Activated naive CD8-positive, alpha-beta T cell treated with anti-CD3 and anti-CD28 coated beads, Interleukin-2, amount 10 ng/mL, durations not matched to agents 7 days and 5 days (primary cell): ENCODE measurements at regions not wholly inside any gene's neighbourhood (a gene's known extent, or its start where the extent isn't known, plus 50 kb on each side); places are given as distances from the start of the nearest gene placed in this dataset.

Source experiments
- ATAC-seq: fragments of 150-1000 bp; cut with Tn5 transposase; one replicate; pipeline ENCODE4 v1.10.0; 2021; ENCODE audit warnings: low read depth, moderate library complexity
- POLR2A ChIA-PET: fragments of 350-600 bp; sonication (Branson Sonifier 250); formaldehyde crosslinking; loops from one replicate; lab custom pipeline; 2021; ENCODE audit warnings: antibody characterized with exemption; lab: Charles Lee
- DNase-seq: peaks from one replicate; pipeline ENCODE4 v3.0.0; 2021
- H3K27ac Mint-ChIP-seq: one replicate; pipeline ENCODE4 v1.8.0; 2022; ENCODE audit warnings: mild to moderate bottlenecking, mixed read lengths
- H3K27me3 Mint-ChIP-seq: one replicate; pipeline ENCODE4 v1.8.0; 2022; ENCODE audit warnings: mild to moderate bottlenecking, moderate library complexity, mixed read lengths
- H3K36me3 Mint-ChIP-seq: one replicate; pipeline ENCODE4 v1.8.0; 2021; ENCODE audit warnings: mild to moderate bottlenecking, mixed read lengths
- H3K4me1 Mint-ChIP-seq: one replicate; pipeline ENCODE4 v1.8.0; 2021; ENCODE audit warnings: mixed read lengths
- H3K4me3 Mint-ChIP-seq: one replicate; pipeline ENCODE4 v1.8.0; 2022; ENCODE audit warnings: mild to moderate bottlenecking, moderate library complexity, mixed read lengths
- H3K9me3 Mint-ChIP-seq: one replicate; pipeline ENCODE4 v1.8.0; 2021; ENCODE audit warnings: mixed read lengths

DNA sequence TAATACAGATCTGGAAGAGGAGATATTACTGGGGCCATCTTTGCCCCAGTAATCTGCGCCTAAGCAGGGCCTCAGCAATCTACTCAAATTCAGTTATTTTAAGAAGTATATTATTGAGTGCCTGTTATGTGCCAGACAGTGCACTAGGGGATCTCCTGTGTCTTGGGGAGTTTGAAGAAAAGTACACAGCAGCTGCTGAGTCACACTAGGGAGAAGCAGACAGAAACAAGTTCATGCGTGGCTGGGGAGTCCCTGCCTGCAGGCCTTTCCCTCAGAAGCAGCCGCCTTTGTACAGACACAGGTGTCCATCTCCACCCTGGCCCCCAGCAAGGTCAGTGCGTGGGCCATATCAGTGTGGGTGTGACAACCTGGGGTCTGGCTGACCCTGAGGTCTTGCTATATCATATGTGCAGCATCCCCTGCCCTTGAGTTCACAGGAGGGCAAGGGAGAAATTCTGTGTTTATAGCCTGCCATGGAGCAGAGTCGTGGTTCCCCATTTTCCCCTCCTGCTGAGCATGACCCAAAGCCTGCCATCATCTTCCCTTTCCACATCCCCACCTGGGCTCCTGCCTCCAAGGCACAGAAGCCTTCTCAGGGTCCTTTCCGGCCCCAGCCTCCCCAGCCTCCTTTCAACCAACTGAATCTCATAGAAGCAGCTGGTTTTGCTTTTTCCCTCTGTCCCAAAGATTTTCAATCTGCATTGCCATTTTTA is 229.9 kb upstream of the SDK2 start:
- Mint-ChIP-seq H3K27me3 (no peaks in the 10 kb centered on the region), H3K27ac (no peak overlapping the region), H3K9me3 (no peaks in the 10 kb centered on the region), H3K4me1 (no peaks in the 10 kb centered on the region), H3K4me3 (no peak overlapping the region), H3K36me3 (no peaks in the 10 kb centered on the region)
- ATAC-seq = no peak
- POLR2A ChIA-PET = no interaction called here
- no peak for DNase-seq

DNA sequence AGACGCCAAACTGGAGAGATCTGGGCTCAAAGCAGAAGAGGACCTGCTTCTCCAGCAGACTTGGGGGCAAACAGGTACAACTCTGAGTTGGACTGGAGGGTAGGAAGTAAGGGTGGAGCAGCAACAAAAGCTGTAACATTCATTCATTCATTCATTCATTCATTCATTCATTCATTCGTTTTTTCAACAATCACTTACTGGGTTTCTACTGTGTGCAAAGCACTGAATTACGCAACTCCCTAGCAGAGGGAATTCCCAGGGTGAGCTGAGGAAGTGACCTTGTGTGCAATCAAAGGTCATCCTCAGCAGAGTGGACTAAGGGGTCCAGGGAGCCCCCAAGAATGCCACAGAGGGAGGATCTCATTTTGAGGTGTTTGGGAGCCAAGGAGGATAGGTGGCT is 231.1 kb upstream of the SDK2 start:
- Mint-ChIP-seq H3K9me3 (no peaks in the 10 kb centered on the region), H3K27me3 (no peaks in the 10 kb centered on the region), H3K4me3 (no peak overlapping the region), H3K4me1 (no peaks in the 10 kb centered on the region), H3K27ac (no peak overlapping the region), H3K36me3 (no peaks in the 10 kb centered on the region)
- ATAC-seq (no peak), DNase-seq (no peak)
- POLR2A ChIA-PET = no interaction called here

DNA sequence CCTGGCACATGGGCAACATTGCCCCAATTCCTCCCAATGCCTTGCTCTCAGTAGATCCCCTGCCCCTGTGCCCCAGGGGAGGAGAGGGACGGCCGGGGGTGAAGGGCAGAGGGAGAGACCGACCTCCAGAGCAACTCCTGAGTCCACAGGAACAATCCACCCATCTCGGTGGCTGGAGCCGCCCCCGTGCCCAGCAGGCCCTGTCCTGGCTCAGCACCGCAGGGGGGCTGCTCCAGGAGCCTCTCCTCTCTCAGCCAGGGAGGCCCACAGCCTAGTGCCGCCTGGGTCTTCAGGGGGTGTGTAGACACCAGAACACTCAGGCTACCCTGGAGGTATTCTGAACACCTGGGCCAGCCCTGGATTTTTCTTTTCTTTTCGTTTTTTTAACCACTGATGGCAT is 233.7 kb upstream of the SDK2 start:
- Mint-ChIP-seq H3K4me1 (no peaks in the 10 kb centered on the region), H3K9me3 (no peaks in the 10 kb centered on the region), H3K27me3 (peaks cover 2% of the 10 kb centered on the region), H3K27ac (no peak overlapping the region), H3K36me3 (no peaks in the 10 kb centered on the region), H3K4me3 (no peak overlapping the region)
- DNase-seq = no peak
- no peak for ATAC-seq
- POLR2A ChIA-PET = no interaction called here

DNA sequence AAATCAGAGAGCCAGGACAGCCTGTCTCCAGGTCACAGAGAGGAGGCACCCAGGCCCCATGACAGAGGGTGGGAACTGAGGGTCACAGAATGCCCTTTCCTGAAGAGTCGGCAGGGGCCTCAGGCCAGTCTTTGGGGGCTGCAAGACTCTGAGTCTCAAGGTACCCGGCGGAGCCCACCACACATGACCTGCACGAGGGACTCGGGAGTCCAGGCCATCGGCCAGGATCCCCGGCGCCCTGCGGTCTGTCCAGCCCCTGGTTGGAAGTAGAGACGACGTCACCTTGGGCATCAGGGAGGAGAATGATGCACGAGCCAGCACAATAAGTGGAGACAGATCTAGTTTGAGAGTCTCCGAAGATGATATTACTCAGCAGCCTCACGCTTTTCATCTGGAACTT is 234.7 kb upstream of the SDK2 start:
- Mint-ChIP-seq H3K27ac (no peak overlapping the region), H3K27me3 (peaks cover 2% of the 10 kb centered on the region), H3K4me3 (no peak overlapping the region), H3K9me3 (no peaks in the 10 kb centered on the region), H3K36me3 (no peaks in the 10 kb centered on the region), H3K4me1 (no peaks in the 10 kb centered on the region)
- POLR2A ChIA-PET = no interaction called here
- no peak for ATAC-seq
- DNase-seq = no peak

DNA sequence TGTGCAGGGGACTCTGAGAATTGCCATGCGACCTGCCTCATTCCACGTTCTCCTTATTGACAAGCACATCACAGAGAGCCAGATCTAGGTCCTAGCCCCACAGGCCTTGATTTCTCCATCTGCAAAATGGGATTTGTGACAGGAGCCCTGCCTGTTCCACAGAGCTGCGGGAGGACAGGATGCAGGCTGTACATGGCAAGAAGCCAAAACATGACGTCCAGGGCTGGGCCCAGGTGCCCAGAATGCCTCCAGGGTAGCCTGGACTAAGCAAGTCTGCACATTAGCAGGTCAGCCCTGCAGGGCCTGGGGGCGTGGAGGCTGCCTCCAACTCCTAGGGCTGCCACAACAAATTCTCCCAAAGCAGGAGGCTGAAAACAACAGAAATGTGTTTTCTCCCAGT is 235.7 kb upstream of the SDK2 start:
- DNase-seq (no peak), ATAC-seq (no peak)
- no peak overlapping the region for H3K4me3 Mint-ChIP-seq
- no peaks in the 10 kb centered on the region for H3K4me1 Mint-ChIP-seq
- no peaks in the 10 kb centered on the region for H3K9me3 Mint-ChIP-seq
- H3K36me3 Mint-ChIP-seq = no peaks in the 10 kb centered on the region
- POLR2A ChIA-PET = no interaction called here
- no peak overlapping the region for H3K27ac Mint-ChIP-seq
- peaks cover 5% of the 10 kb centered on the region for H3K27me3 Mint-ChIP-seq

DNA sequence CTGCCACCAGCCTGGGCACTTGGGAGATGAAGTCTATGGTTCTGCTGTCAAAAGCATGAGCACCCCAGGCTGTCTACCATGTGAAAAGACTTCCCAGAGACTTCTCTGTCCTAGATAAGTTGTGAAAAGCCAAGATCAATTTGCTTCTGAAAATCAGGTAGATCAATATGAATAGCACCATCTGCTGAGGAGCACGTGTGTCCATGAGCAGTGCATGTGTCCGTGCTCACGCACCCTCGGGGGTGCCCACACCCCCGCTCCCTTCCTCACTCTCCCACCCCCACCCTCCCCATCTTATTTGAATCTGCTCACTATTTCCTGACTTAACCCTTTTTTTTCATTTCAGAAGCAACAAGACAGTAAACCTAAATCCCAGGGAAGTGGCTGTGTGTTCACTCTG is 238.3 kb upstream of the SDK2 start:
- DNase-seq = no peak
- Mint-ChIP-seq H3K4me1 (no peaks in the 10 kb centered on the region), H3K36me3 (no peaks in the 10 kb centered on the region), H3K4me3 (no peak overlapping the region), H3K27ac (no peak overlapping the region), H3K27me3 (peaks cover 5% of the 10 kb centered on the region), H3K9me3 (no peaks in the 10 kb centered on the region)
- no peak for ATAC-seq
- POLR2A ChIA-PET = no interaction called here

DNA sequence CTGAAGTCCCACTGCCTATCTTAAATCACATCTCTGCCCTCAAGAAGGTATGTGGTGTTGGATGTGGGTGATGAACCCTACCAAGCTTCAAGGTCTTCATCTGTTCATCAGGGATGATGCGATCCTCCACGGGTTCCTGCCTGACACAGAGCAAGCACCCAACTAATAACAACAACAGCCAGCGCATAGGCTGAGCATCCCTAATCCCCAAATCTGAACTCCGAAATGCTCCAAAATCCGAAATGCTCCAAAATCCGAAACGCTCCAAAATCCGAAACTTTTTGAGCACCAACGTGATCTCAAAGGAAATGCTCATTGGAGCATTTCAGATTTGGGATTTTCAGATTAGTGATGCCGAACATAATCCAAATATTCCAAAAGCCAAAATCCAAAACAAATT is 238.9 kb upstream of the SDK2 start:
- Mint-ChIP-seq H3K27me3 (peaks cover 5% of the 10 kb centered on the region), H3K9me3 (no peaks in the 10 kb centered on the region), H3K4me3 (no peak overlapping the region), H3K36me3 (no peaks in the 10 kb centered on the region), H3K27ac (no peak overlapping the region), H3K4me1 (no peaks in the 10 kb centered on the region)
- ATAC-seq = no peak
- no peak for DNase-seq
- POLR2A ChIA-PET = no interaction called here

DNA sequence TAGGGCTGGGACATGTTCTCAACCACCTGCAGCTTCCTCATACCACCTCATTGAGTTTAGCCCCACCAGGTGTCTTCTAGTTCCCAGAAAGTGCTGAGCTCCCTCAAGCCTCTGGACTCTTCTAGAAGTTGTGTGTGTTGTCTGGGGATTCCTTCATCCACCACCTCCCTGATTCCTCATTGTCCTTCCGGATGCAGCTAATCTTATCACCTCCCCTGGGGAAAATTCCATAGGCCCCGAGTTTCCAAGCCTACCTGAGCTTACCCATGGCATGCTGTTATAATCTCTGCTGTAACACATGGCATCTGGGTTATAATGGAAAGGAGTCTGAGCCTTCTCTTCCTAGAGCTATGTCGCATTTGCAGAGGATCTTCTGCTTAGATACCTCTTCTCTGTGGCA is 243.5 kb upstream of the SDK2 start:
- Mint-ChIP-seq H3K4me3 (no peak overlapping the region), H3K9me3 (no peaks in the 10 kb centered on the region), H3K36me3 (no peaks in the 10 kb centered on the region), H3K4me1 (no peaks in the 10 kb centered on the region), H3K27me3 (peaks cover 3% of the 10 kb centered on the region), H3K27ac (no peak overlapping the region)
- no peak for DNase-seq
- no peak for ATAC-seq
- POLR2A ChIA-PET = no interaction called here

DNA sequence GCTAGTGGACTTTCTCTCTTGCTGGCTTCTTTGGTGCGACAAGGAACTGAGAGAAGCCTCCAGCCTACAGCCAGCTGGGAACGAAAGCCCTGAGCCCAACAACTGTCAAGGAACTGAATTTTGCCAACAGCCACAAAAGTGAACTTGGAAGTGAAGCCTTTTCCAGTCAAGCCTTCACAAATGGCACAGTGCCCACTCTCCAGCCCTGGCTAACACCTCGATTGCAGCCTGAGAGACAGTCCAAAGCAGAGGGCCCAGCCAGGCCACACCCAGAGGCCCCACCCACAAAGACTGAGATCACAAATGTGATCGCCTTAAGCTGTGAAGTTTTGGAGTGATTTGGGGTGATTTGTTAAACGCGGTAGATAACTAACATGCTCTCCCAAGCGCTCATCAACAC is 244.6 kb upstream of the SDK2 start:
- H3K4me1 Mint-ChIP-seq = no peaks in the 10 kb centered on the region
- H3K27me3 Mint-ChIP-seq = peaks cover 12% of the 10 kb centered on the region
- H3K27ac Mint-ChIP-seq = no peak overlapping the region
- POLR2A ChIA-PET = no interaction called here
- no peak for DNase-seq
- H3K36me3 Mint-ChIP-seq = no peaks in the 10 kb centered on the region
- H3K9me3 Mint-ChIP-seq = no peaks in the 10 kb centered on the region
- no peak for ATAC-seq
- H3K4me3 Mint-ChIP-seq = no peak overlapping the region

DNA sequence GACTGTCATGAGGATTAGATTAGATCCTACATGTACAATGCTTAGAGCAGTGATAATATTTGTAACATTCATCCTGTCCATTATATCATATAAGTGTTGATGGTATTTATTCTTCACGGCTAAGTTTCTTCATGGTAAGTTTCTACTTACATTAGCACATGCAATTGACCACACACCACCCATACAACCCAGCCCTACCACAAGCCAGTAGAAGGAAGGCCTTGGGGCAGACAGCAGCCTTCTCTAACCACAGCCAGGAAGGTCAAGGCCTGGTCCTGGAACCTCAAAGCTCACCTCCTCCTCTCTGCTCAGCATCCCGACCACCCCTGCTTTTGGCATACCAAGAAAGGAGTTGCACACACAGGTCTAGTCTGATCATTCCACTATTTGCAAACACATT is 245.2 kb upstream of the SDK2 start:
- Mint-ChIP-seq H3K36me3 (no peaks in the 10 kb centered on the region), H3K4me1 (no peaks in the 10 kb centered on the region), H3K27ac (no peak overlapping the region), H3K4me3 (no peak overlapping the region), H3K27me3 (peaks cover 9% of the 10 kb centered on the region), H3K9me3 (no peaks in the 10 kb centered on the region)
- POLR2A ChIA-PET = no interaction called here
- ATAC-seq (no peak), DNase-seq (no peak)

DNA sequence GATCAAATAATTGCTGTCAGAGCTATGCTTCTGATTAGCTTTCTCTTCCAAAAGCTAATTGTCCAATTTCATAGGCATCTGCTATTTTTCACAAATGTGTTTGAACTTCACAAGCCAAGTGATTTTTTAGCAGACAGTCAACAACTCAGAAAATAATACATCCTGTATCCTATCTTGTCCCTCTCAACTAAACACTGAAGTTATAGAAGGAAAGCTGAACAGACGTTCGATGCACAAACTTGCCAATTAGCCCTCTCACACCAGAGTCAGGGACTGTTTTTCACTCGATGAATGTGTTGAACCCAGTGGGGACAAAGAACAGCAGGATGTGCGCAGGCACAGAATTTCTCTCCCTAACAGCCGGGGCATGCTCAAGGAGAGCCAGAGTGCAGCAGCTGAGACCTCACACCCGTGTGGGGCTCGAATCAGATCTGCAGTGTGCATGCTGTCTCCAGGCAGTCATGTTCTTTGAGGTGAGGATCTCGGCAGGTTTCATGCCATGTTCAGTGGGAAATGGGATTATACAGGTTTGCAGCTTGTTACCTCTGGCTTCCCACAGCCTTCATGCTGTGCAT is 246.7 kb upstream of the SDK2 start:
- no peaks in the 10 kb centered on the region for H3K9me3 Mint-ChIP-seq
- H3K27ac Mint-ChIP-seq = no peak overlapping the region
- H3K4me1 Mint-ChIP-seq = no peaks in the 10 kb centered on the region
- DNase-seq (no peak), ATAC-seq (no peak)
- POLR2A ChIA-PET = no interaction called here
- H3K36me3 Mint-ChIP-seq = no peaks in the 10 kb centered on the region
- peaks cover 9% of the 10 kb centered on the region for H3K27me3 Mint-ChIP-seq
- no peak overlapping the region for H3K4me3 Mint-ChIP-seq

DNA sequence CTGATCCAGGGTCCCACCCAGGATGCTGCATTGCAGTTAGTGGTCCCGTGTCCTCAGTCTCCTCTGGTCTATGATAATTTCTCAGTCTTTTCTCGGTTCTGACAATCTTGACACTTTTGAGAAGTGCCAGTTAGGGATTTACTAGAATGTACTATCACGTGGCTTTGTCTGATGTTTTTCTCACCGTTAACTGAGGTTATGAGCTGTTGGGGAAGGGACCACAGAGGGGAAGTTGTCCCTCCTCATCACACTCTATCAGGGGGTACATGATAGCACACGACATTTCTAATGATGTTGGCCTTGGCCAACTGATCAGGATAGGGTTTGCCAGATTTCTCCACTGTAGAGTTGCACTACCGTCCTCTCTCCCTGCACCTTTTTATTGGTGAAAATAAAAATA is 250.9 kb upstream of the SDK2 start:
- POLR2A ChIA-PET = no interaction called here
- Mint-ChIP-seq H3K4me3 (no peak overlapping the region), H3K9me3 (no peaks in the 10 kb centered on the region), H3K36me3 (no peaks in the 10 kb centered on the region), H3K4me1 (no peaks in the 10 kb centered on the region), H3K27ac (no peak overlapping the region), H3K27me3 (peaks cover 29% of the 10 kb centered on the region)
- no peak for DNase-seq
- no peak for ATAC-seq

DNA sequence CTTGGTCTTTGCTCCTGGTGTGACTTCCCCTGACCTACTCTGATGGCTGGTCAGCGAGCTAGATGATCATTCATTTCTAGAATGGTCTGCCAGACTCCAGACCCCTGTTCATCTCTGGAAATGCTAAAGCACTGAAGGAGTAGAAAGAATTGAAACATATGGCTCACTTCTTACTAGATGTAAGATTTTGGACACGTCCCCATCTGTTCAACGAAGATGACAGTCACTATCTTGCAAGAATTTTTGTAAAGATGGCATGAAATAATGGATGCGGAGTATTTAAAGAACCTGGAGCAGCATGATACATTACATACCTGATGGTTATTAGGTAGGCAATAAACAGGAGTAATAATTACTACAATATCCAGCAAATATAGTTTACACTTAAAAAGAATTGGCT is 252.7 kb upstream of the SDK2 start:
- no peaks in the 10 kb centered on the region for H3K36me3 Mint-ChIP-seq
- peaks cover 41% of the 10 kb centered on the region for H3K27me3 Mint-ChIP-seq
- no peak overlapping the region for H3K27ac Mint-ChIP-seq
- peaks cover 4% of the 10 kb centered on the region for H3K4me1 Mint-ChIP-seq
- H3K9me3 Mint-ChIP-seq = no peaks in the 10 kb centered on the region
- ATAC-seq (no peak), DNase-seq (no peak)
- H3K4me3 Mint-ChIP-seq = no peak overlapping the region
- POLR2A ChIA-PET = no interaction called here

DNA sequence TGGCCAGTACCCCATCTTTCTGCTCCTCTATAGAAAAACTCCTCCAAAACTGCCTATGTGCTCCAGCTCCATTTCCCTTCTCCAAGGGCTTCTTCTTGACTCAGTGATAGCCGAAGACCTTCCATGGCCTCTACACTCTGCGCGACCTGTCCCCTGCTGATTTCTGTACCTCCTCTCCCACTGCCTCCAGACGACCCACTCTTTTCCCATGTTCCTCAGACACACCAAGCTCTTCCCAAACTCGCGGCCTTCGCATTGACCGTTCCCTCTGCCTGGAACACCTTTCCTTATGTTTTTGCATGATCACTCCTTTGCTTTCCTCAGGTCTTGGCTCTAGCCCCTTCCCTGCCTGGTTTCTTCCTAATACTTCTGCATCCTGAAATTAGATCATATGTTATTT is 255.6 kb upstream of the SDK2 start:
- ATAC-seq (no peak), DNase-seq (no peak)
- Mint-ChIP-seq H3K4me3 (no peak overlapping the region), H3K36me3 (no peaks in the 10 kb centered on the region), H3K27me3 (peaks cover 52% of the 10 kb centered on the region), H3K9me3 (no peaks in the 10 kb centered on the region), H3K27ac (no peak overlapping the region), H3K4me1 (peaks cover 4% of the 10 kb centered on the region)
- POLR2A ChIA-PET = no interaction called here
